ENCODE measurements at regions not wholly inside any gene's neighbourhood (a gene's known extent, or its start where the extent isn't known, plus 50 kb on each side); places are given as distances from the start of the nearest gene placed in this dataset.

- H3K4me2 ChIP-seq (ENCODE audit: low read length) = no peak overlapping the region
- no peaks in the 10 kb centered on the region for H4K20me1 ChIP-seq (ENCODE audit: insufficient read depth)
- H2AFZ ChIP-seq (ENCODE audit: low read depth, low read length) = no peak overlapping the region
- no peaks in the 10 kb centered on the region for H3K9me2 ChIP-seq (ENCODE audit: insufficient read depth, low read length)
- H3K27ac ChIP-seq (ENCODE audit: low read length) = no peak overlapping the region
- no peak overlapping the region for H3K9ac ChIP-seq (ENCODE audit: low read length)
- H3K79me2 ChIP-seq (replicated peaks; ENCODE audit: insufficient read depth, low read length) = no peaks in the 10 kb centered on the region
- no peak for TF ChIP-seq RAD21 (conservative IDR thresholded peaks at IDR 0.05)
- no peak for TF ChIP-seq SMC3 (conservative IDR thresholded peaks at IDR 0.05; ENCODE audit: poor library complexity)
- TF ChIP-seq CTCF (IDR thresholded peaks at IDR 0.05; ENCODE audit: poor library complexity, severe bottlenecking) = no peak
- no peak for TF ChIP-seq POLR2AphosphoS5 (IDR thresholded peaks at IDR 0.05)
- TF ChIP-seq EP300 (conservative IDR thresholded peaks at IDR 0.05; ENCODE audit: poor library complexity, severe bottlenecking) = no peak
- no peak for TF ChIP-seq TAF1 (IDR thresholded peaks at IDR 0.05; ENCODE audit: low read depth)
- no peak for TF ChIP-seq REST (IDR thresholded peaks at IDR 0.05; ENCODE audit: borderline replicate concordance)
- TF ChIP-seq MXI1 (conservative IDR thresholded peaks at IDR 0.05; ENCODE audit: poor library complexity, severe bottlenecking) = no peak
- no peak for TF ChIP-seq EZH2 (IDR thresholded peaks at IDR 0.05; ENCODE audit: borderline replicate concordance, insufficient read depth, low read length, poor library complexity, severe bottlenecking)
- no peaks in the 10 kb centered on the region for H3K36me3 ChIP-seq (ENCODE audit: insufficient read depth, low read length)
- H3K4me3 ChIP-seq (ENCODE audit: low read length) = no peak overlapping the region
- H3K27me3 ChIP-seq (ENCODE audit: insufficient read depth, low read depth, low read length) = no peaks in the 10 kb centered on the region
- H3K9me3 ChIP-seq (ENCODE audit: low read length) = no peaks in the 10 kb centered on the region
- H3F3A ChIP-seq (ENCODE audit: insufficient read depth, low read length, poor library complexity, severe bottlenecking) = no peaks in the 10 kb centered on the region
These were observed 97.5 kb upstream of the CXCR4 start for GRCh38 chr2:136215449-136215848.

GRCh38 chr2:136214307-136215200 lies 96.6 kb upstream of the CXCR4 start:
- no peaks in the 10 kb centered on the region for H3K9me2 ChIP-seq (ENCODE audit: insufficient read depth, low read length)
- H3F3A ChIP-seq (ENCODE audit: insufficient read depth, low read length, poor library complexity, severe bottlenecking) = no peaks in the 10 kb centered on the region
- no peaks in the 10 kb centered on the region for H3K36me3 ChIP-seq (ENCODE audit: insufficient read depth, low read length)
- no peak overlapping the region for H3K9ac ChIP-seq (ENCODE audit: low read length)
- H3K4me3 ChIP-seq (ENCODE audit: low read length) = no peak overlapping the region
- TF ChIP-seq RAD21 (conservative IDR thresholded peaks at IDR 0.05) (no peak), SMC3 (conservative IDR thresholded peaks at IDR 0.05; ENCODE audit: poor library complexity) (no peak), MXI1 (conservative IDR thresholded peaks at IDR 0.05; ENCODE audit: poor library complexity, severe bottlenecking) (no peak), CTCF (IDR thresholded peaks at IDR 0.05; ENCODE audit: poor library complexity, severe bottlenecking) (no peak), REST (IDR thresholded peaks at IDR 0.05; ENCODE audit: borderline replicate concordance) (no peak), EP300 (conservative IDR thresholded peaks at IDR 0.05; ENCODE audit: poor library complexity, severe bottlenecking) (no peak), TAF1 (IDR thresholded peaks at IDR 0.05; ENCODE audit: low read depth) (no peak), POLR2AphosphoS5 (IDR thresholded peaks at IDR 0.05) (no peak), EZH2 (IDR thresholded peaks at IDR 0.05; ENCODE audit: borderline replicate concordance, insufficient read depth, low read length, poor library complexity, severe bottlenecking) (no peak)
- H2AFZ ChIP-seq (ENCODE audit: low read depth, low read length) = no peak overlapping the region
- H3K4me2 ChIP-seq (ENCODE audit: low read length) = no peak overlapping the region
- no peaks in the 10 kb centered on the region for H3K79me2 ChIP-seq (replicated peaks; ENCODE audit: insufficient read depth, low read length)
- no peaks in the 10 kb centered on the region for H3K9me3 ChIP-seq (ENCODE audit: low read length)
- H3K27me3 ChIP-seq (ENCODE audit: insufficient read depth, low read depth, low read length) = no peaks in the 10 kb centered on the region
- no peak overlapping the region for H3K27ac ChIP-seq (ENCODE audit: low read length)
- H4K20me1 ChIP-seq (ENCODE audit: insufficient read depth) = no peaks in the 10 kb centered on the region

Measured in neural cell (in vitro differentiated cells).